ENCODE measurements at regions not wholly inside any gene's neighbourhood (a gene's known extent, or its start where the extent isn't known, plus 50 kb on each side); places are given as distances from the start of the nearest gene placed in this dataset.

GRCh38 chr9:8188723-8189407 is 389.3 kb upstream of the DMAC1 start:
- DNase-seq (ENCODE audit: low read depth): no peak

GRCh38 chr9:8186560-8186959 is 387.0 kb upstream of the DMAC1 start:
- DNase-seq (ENCODE audit: low read depth): no peak

GRCh38 chr9:8183618-8184017 is 384.0 kb upstream of the DMAC1 start:
- DNase-seq (ENCODE audit: low read depth): no peak

DNA sequence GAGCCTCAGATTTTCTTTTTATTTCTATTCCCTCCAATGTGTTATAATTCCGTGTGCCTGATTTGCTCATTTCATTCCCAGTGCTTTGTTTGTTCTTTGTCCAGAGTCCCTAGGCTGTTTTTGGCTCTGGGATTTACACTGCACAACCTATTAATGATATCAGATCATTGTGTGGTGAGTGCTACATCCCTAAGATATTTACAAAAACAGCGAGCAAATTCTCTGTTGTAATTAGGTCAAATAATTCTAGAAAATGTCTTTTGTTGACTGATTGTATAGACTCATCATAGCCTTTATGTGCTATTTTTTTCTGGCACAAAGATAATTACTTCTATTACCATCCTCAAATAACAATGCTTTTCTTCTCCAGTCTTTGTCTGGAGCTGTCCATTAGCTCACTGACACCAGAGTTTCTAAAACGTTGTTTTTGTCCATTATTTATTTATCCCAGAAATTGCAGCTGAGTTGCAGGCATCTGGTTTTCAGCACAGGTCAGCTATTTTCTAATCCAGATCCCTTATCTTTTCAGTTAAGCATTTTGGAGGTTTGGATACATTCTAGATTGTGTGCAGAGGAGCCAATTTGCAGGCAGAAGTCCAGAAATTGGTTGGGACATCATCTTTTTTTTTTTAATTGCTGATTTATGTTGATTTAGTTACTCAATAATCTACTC is 379.9 kb upstream of the DMAC1 start:
- DNase-seq (ENCODE audit: low read depth): no peak

DNA sequence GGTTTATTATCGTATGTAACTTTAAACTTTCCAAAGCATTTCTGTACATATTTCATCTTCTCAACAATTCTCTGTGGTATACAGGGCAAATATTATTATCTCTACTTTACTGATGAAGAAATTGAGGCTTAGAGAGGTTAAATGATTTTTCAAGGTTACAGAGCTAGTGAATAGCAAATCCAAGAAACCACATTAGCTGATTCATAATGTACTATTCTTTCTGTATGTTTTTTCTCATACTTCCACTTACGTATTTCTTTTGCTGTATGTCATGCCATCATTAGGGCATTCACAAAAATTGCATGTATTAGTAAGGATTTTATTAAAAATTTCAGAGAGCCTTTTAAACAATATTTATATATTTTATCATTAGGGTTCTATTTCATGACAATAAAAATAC is 372.4 kb upstream of the DMAC1 start:
- DNase-seq (ENCODE audit: low read depth): no peak

- no peak for DNase-seq (ENCODE audit: low read depth)
Observed at GRCh38 chr9:8168916-8169438, 369.4 kb upstream of the DMAC1 start.

DNA sequence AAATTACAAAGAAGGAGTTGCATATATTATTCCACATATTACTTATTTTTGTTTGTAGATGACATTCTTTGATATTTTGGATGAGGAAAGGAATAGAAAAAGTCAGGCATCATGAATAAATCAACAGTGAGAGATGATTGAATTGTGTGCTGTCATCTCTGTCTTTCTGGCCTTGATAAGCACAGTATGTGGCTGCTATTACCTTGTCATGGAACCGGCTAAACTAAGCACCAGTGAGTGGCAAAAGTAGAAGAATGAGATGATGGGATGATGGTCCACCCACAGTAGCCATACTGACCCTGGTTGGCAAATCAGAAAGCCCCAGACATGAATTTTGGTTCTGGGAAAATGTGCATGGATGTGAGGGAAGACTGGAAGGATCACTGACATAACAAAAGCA is 361.2 kb upstream of the DMAC1 start:
- no peak for DNase-seq (ENCODE audit: low read depth)

- no peak for DNase-seq (ENCODE audit: low read depth)
Observed at GRCh38 chr9:8158574-8158973, 359.0 kb upstream of the DMAC1 start.

- no peak for DNase-seq (ENCODE audit: low read depth)
Observed at GRCh38 chr9:8157683-8158324, 358.2 kb upstream of the DMAC1 start.

- DNase-seq (ENCODE audit: low read depth): no peak
Observed at GRCh38 chr9:8156346-8156745, 356.8 kb upstream of the DMAC1 start.

DNA sequence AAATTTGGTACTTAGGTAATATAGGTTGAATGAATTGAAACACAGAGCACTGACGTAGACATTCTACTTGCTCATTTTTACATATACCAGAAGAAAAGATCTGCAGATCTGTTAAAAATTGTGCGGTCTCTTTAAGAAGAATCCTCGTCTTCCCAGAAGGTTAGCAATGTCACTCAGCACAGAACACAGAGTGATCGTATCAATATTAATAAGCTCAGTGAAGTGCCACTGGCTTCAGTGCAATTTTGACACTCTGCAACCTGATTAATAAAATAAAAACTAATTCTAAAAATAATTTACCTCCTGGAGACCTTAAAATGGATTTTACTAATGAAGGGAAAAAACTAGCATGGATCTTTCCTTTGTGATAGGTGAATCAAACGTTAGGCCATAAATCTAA is 356.1 kb upstream of the DMAC1 start:
- no peak for DNase-seq (ENCODE audit: low read depth)

- DNase-seq (ENCODE audit: low read depth): no peak
Observed at GRCh38 chr9:8143677-8144076, 344.1 kb upstream of the DMAC1 start.

DNA sequence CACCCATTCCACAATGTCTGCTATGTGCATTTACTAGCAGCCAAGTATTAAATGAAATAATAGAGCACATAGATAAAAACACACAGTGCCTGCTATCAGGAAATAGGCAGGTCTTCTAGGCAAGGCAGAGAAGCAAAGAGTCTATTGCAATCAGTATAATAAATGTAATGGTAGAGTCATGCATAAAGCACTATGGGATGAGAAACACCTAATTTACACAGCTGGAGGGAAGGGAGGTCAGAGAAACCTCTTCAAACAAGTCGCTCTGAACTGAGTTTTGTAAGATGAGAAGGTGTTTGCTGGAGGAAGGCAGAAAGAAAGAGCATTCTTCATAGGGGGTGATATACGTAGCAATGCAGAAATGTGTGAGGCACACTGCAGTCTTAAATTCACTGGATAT is 341.0 kb upstream of the DMAC1 start:
- DNase-seq (ENCODE audit: low read depth): no peak

- no peak for DNase-seq (ENCODE audit: low read depth)
Observed at GRCh38 chr9:8139756-8140155, 340.2 kb upstream of the DMAC1 start.

DNA sequence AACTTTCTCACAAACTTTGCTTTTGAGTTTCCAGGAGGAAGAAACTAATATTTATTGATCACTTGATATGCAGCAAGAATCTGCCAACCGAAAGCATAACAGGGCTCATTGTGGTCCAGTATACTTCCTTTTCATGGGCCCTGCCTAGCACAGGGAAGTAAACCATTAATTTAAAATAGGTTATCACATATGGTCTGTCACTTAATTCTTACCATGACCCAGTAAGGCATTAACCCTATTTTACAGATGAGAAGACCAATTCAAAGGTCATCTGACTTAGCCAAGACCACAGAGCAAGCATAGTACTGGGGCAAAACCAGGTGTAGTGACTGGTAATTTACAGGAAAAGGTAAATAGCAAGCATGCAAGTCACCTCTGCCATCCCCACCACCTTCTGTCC is 336.9 kb upstream of the DMAC1 start:
- no peak for DNase-seq (ENCODE audit: low read depth)

DNA sequence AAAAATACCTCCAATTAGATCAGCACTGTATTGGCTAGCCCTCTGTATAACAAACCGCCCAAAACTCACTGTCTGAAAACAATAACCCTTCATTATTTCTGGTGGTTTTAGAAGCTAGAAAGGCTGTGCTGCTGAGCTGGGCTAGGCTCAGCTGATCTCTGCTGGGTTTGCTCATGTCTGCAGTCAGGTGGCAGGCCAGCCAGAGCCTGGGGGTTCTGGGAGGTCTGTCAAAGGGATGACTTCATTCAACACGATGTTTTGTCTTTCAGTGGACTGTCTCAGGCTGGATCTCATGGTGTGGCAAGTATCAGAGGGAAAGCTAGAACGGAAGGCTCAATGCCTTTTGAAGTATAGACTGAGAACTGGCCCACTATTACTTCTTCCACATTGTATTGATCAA is 335.1 kb upstream of the DMAC1 start:
- DNase-seq (ENCODE audit: low read depth): no peak

DNA sequence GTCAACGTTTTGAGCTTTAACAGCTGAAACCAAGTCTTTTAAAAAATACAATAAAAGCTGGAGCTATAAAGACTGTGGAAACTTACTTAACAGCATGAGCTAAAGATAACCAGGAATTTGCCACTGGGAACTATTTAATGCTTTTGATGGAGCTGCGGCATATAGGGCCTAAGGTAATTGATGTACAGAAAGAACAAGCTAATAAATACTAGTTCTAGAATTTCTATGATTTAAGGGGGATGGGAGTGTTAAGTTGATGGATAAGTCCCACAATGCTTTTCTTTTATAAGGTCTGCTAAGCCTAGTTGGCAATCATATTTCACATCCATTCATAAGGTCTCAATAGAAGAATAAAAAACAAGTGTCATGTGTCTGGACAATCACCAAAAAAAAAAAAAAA is 334.0 kb upstream of the DMAC1 start:
- DNase-seq (ENCODE audit: low read depth): no peak

- no peak for DNase-seq (ENCODE audit: low read depth)
Observed at GRCh38 chr9:8115570-8115969, 316.0 kb upstream of the DMAC1 start.

DNA sequence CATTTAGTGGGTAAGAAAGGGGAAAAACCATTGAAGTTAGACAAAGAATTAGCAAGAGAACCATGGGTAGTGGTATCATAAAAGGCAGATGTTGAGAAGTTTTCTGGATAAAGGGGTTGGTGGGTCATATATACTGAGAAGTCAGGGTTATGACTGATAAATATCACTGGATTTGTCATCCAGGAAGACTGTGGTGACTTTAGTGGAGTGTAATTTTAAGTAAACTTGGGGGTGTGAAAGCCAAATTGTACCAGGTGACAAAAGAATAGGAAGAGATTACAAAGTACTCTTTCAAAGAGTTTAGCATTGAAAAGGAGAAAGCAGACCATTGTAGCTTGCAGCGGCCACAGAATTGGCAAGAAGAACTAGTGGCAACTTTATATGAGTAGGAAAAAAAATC is 315.2 kb upstream of the DMAC1 start:
- DNase-seq (ENCODE audit: low read depth): no peak

- DNase-seq (ENCODE audit: low read depth): no peak
Observed at GRCh38 chr9:8106362-8106761, 306.8 kb upstream of the DMAC1 start.

DNA sequence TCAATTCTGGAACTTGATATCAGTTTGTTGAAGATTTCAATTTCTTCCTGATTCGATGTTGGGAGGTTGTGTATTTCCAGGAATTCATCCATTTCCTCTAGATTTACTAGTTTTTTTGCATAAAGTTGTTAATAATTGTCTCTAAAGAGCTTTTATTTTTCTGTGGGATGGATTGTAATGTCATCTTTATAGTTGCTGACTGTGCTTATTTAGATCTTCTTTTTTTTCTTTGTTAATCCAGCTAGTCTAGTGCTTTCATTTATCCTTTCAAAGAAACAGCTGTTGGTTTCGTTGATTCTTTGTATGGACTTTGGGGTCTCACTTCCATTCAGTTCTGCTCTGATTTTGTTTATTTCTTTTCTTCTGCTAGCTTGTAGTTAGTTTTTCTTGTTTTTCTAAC is 302.0 kb upstream of the DMAC1 start:
- no peak for DNase-seq (ENCODE audit: low read depth)

- DNase-seq (ENCODE audit: low read depth): no peak
Observed at GRCh38 chr9:8096091-8096490, 296.5 kb upstream of the DMAC1 start.

DNA sequence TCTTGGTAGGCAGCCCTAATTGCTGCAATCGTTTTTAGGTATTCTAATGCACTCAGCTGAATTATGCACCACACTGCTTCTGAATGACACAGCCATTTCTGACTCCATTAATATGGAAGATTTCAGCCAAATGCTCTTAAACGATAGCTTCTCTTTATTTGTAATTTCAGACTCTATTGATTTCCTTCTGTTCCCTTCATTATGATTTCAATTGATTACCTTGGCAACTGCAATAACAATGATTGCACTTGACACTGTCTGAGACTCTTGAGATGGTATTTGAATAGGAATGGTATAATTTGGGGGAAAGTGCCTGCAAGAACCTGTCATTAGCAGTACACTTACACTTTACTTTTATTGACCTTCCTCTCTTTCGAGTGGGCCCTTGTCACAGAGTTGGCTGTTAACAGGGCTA is 296.1 kb upstream of the DMAC1 start:
- DNase-seq (ENCODE audit: low read depth): no peak
